ENCODE measurements at regions not wholly inside any gene's neighbourhood (a gene's known extent, or its start where the extent isn't known, plus 50 kb on each side); places are given as distances from the start of the nearest gene placed in this dataset.

DNA sequence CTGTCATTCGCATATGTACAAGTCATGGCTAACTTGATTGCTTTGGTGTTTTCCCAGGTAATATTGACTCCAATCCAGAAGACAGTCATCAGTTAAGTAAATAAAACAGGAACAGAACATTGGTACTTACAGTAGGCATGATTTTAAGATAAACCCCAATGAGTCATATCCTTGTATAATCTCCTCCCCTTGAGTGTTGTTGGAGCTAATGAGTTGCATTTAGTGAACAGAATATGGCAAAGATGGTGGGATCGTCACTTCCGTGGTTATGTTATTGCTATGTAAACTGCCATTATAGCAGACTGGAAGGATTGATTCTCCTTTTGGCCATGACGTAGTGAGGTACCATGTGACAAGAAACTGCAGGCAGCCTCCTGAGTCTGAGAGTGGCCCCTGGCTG is 102.2 kb downstream of the TMX1 start:
- H3K27ac Mint-ChIP-seq, result no peak overlapping the region
- H3K4me1 Mint-ChIP-seq, result no peaks in the 10 kb centered on the region
- CTCF ChIA-PET, result no interaction called here
- no peak for DNase-seq
- H3K9me3 Mint-ChIP-seq, result peaks cover 6% of the 10 kb centered on the region
- ATAC-seq (ENCODE audit: low read depth), result no peak
- H3K27me3 Mint-ChIP-seq, result peaks cover 7% of the 10 kb centered on the region
- H3K4me3 Mint-ChIP-seq, result no peak overlapping the region
- POLR2A ChIA-PET, result no interaction called here
- intact Hi-C loops (cut with micrococcal nuclease), result no loop called here
- no peaks in the 10 kb centered on the region for H3K36me3 Mint-ChIP-seq (ENCODE audit: low read depth)
- TF ChIP-seq, protein P1, sequence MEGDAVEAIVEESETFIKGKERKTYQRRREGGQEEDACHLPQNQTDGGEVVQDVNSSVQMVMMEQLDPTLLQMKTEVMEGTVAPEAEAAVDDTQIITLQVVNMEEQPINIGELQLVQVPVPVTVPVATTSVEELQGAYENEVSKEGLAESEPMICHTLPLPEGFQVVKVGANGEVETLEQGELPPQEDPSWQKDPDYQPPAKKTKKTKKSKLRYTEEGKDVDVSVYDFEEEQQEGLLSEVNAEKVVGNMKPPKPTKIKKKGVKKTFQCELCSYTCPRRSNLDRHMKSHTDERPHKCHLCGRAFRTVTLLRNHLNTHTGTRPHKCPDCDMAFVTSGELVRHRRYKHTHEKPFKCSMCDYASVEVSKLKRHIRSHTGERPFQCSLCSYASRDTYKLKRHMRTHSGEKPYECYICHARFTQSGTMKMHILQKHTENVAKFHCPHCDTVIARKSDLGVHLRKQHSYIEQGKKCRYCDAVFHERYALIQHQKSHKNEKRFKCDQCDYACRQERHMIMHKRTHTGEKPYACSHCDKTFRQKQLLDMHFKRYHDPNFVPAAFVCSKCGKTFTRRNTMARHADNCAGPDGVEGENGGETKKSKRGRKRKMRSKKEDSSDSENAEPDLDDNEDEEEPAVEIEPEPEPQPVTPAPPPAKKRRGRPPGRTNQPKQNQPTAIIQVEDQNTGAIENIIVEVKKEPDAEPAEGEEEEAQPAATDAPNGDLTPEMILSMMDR (IDR thresholded peaks at IDR 0.05), result no peak

- ATAC-seq (ENCODE audit: low read depth) (no peak), DNase-seq (no peak)
- TF ChIP-seq, protein P1 (IDR thresholded peaks at IDR 0.05), result no peak
- intact Hi-C loops (cut with micrococcal nuclease), result no loop called here
- peaks cover 5% of the 10 kb centered on the region for H3K27me3 Mint-ChIP-seq
- H3K36me3 Mint-ChIP-seq (ENCODE audit: low read depth), result no peaks in the 10 kb centered on the region
- ChIA-PET POLR2A (no interaction called here), CTCF (no interaction called here)
- no peaks in the 10 kb centered on the region for H3K4me1 Mint-ChIP-seq
- H3K9me3 Mint-ChIP-seq, result peaks cover 3% of the 10 kb centered on the region
- no peak overlapping the region for H3K4me3 Mint-ChIP-seq
- no peak overlapping the region for H3K27ac Mint-ChIP-seq
These were observed 112.0 kb downstream of the TMX1 start for GRCh38 chr14:51351997-51352396.

DNA sequence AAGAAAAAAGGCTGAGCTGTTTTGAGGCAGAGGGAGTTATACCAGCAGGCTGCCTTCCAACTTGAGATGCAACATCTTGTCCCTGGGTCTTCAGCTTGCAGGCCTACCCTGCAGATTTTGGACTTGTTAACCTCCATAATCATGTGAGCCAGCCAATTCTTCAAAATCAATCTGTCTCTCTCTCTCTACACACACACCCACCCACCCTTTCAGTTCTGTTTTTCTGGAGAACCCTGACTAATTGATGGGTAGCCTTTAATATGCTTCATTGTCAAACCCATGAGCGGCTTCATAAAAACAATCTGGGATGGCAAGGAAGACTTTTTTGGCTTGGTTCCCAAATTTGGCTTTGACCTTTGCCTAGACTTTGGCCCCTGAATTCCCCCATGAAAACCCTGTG is 113.9 kb downstream of the TMX1 start:
- no peaks in the 10 kb centered on the region for H3K36me3 Mint-ChIP-seq (ENCODE audit: low read depth)
- TF ChIP-seq, protein P1 (IDR thresholded peaks at IDR 0.05), result no peak
- CTCF ChIA-PET, result no interaction called here
- no peaks in the 10 kb centered on the region for H3K4me1 Mint-ChIP-seq
- ATAC-seq (ENCODE audit: low read depth) (no peak), DNase-seq (no peak)
- intact Hi-C loops (cut with micrococcal nuclease), result no loop called here
- POLR2A ChIA-PET, result no interaction called here
- peaks cover 5% of the 10 kb centered on the region for H3K27me3 Mint-ChIP-seq
- H3K27ac Mint-ChIP-seq, result no peak overlapping the region
- H3K9me3 Mint-ChIP-seq, result no peaks in the 10 kb centered on the region
- no peak overlapping the region for H3K4me3 Mint-ChIP-seq

DNA sequence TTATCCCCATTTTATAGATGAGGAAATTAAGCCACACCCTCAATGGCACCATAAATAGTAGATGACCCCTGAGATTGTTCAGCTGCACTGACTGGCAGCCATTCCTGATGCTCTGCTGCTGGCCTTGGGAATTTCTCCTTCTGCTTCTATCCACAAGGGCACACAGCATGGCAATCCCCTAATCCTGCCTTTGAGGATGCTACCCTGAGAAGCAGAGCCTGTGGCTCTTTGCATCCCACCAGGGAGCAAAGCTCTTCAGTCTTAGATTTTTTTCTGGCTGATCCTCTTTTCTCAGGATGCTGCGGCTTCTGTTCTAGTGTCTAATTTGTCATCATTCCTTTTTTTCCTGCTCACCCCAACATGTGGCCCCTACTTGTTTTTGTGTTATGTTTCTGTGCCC is 114.8 kb downstream of the TMX1 start:
- TF ChIP-seq, protein P1 (IDR thresholded peaks at IDR 0.05), result no peak
- H3K27ac Mint-ChIP-seq, result no peak overlapping the region
- CTCF ChIA-PET, result no interaction called here
- no peaks in the 10 kb centered on the region for H3K36me3 Mint-ChIP-seq (ENCODE audit: low read depth)
- no peak overlapping the region for H3K4me3 Mint-ChIP-seq
- intact Hi-C loops (cut with micrococcal nuclease), result no loop called here
- peaks cover 5% of the 10 kb centered on the region for H3K27me3 Mint-ChIP-seq
- POLR2A ChIA-PET, result no interaction called here
- ATAC-seq (ENCODE audit: low read depth), result no peak
- no peak for DNase-seq
- H3K9me3 Mint-ChIP-seq, result no peaks in the 10 kb centered on the region
- no peaks in the 10 kb centered on the region for H3K4me1 Mint-ChIP-seq

GRCh38 chr14:51356381-51356780 is 116.3 kb downstream of the TMX1 start:
- H3K27me3 Mint-ChIP-seq, result peaks cover 2% of the 10 kb centered on the region
- TF ChIP-seq, protein P1 (IDR thresholded peaks at IDR 0.05), result no peak
- no peak overlapping the region for H3K4me3 Mint-ChIP-seq
- ATAC-seq (ENCODE audit: low read depth) (no peak), DNase-seq (no peak)
- ChIA-PET CTCF (no interaction called here), POLR2A (no interaction called here)
- no peaks in the 10 kb centered on the region for H3K4me1 Mint-ChIP-seq
- intact Hi-C loops (cut with micrococcal nuclease), result no loop called here
- H3K36me3 Mint-ChIP-seq (ENCODE audit: low read depth), result no peaks in the 10 kb centered on the region
- H3K9me3 Mint-ChIP-seq, result no peaks in the 10 kb centered on the region
- H3K27ac Mint-ChIP-seq, result no peak overlapping the region
